A549 (cell line): ENCODE measurements at regions not wholly inside any gene's neighbourhood (a gene's known extent, or its start where the extent isn't known, plus 50 kb on each side); places are given as distances from the start of the nearest gene placed in this dataset.

Source experiments
- CBX8 ChIP-seq: fragments of 200-600 bp; sonication (generic); IDR thresholded peaks from 2 replicates; pipeline ENCODE4 v1.6.1; 2016
- CTCF ChIP-seq: fragments of >200 bp; sonication (Bioruptor Twin); formaldehyde crosslinking; IDR thresholded peaks from 3 replicates; pipeline ENCODE4 v1.5.1; 2016
- KDM1A ChIP-seq: fragments of 200-600 bp; sonication (generic); IDR thresholded peaks from 2 replicates; pipeline ENCODE4 v1.6.1; 2016; ENCODE audit warnings: low read depth, mild to moderate bottlenecking
- MAX ChIP-seq: IDR thresholded peaks from 2 replicates; pipeline ENCODE4 v1.6.1; 2012
- POLR2A ChIP-seq: IDR thresholded peaks from 2 replicates; pipeline ENCODE4 v1.6.1; 2012; ENCODE audit warnings: mild to moderate bottlenecking, low read length
- RCOR1 ChIP-seq: fragments of 150-350 bp; IDR thresholded peaks from 2 replicates; pipeline ENCODE4 v1.6.1; 2014; ENCODE audit warnings: antibody characterized with exemption, low read length, low read depth
- SMC3 ChIP-seq: fragments of >200 bp; sonication (Bioruptor Twin); formaldehyde crosslinking; IDR thresholded peaks from 3 replicates; pipeline ENCODE4 v1.6.1; 2018; ENCODE audit warnings: inconsistent platforms
- TF ChIP-seq, protein P1 (sequence below): IDR thresholded peaks from 2 replicates; pipeline ENCODE4 v1.6.1; 2012

- TF ChIP-seq POLR2A (no peak), CTCF (no peak), RCOR1 (no peak), MAX (no peak), SMC3 (no peak), KDM1A (no peak), CBX8 (no peak)
- TF ChIP-seq, protein P1, sequence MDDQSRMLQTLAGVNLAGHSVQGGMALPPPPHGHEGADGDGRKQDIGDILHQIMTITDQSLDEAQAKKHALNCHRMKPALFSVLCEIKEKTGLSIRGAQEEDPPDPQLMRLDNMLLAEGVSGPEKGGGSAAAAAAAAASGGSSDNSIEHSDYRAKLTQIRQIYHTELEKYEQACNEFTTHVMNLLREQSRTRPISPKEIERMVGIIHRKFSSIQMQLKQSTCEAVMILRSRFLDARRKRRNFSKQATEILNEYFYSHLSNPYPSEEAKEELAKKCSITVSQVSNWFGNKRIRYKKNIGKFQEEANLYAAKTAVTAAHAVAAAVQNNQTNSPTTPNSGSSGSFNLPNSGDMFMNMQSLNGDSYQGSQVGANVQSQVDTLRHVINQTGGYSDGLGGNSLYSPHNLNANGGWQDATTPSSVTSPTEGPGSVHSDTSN, result no peak
These were observed 137.9 kb downstream of the MAGEB17 start for GRCh38 chrX:16305187-16305586.
